Mesendoderm (in vitro differentiated cells): ENCODE measurements at regions not wholly inside any gene's neighbourhood (a gene's known extent, or its start where the extent isn't known, plus 50 kb on each side); places are given as distances from the start of the nearest gene placed in this dataset.

Experiments
- DNase-seq: peaks from one replicate; pipeline ENCODE4 v3.0.0; 2013
- H2AK5ac ChIP-seq: 2 replicates; pipeline ENCODE4 v1.6.1; 2013; ENCODE audit warnings: low read length, inconsistent platforms
- H2BK120ac ChIP-seq: 2 replicates; pipeline ENCODE4 v1.6.1; 2013; ENCODE audit warnings: low read depth, mild to moderate bottlenecking, low read length, moderate library complexity, mixed read lengths
- H2BK15ac ChIP-seq: replicated peaks from 2 replicates; pipeline ENCODE4 v1.6.1; 2013; ENCODE audit warnings: low read depth, mild to moderate bottlenecking, moderate library complexity
- H2BK5ac ChIP-seq: 2 replicates; pipeline ENCODE4 v1.6.1; 2013; ENCODE audit warnings: low read length, inconsistent platforms
- H3K18ac ChIP-seq: 2 replicates; pipeline ENCODE4 v1.6.1; 2013; ENCODE audit warnings: mild to moderate bottlenecking, low read length, mixed read lengths
- H3K23ac ChIP-seq: one replicate; pipeline ENCODE4 v1.6.1; 2013; ENCODE audit warnings: low read length
- H3K27ac ChIP-seq: 2 replicates; pipeline ENCODE4 v1.5.1; 2013; ENCODE audit warnings: low read depth, mild to moderate bottlenecking, inconsistent platforms, low read length, moderate library complexity
- H3K27me3 ChIP-seq: 2 replicates; pipeline ENCODE4 v1.6.1; 2013; ENCODE audit warnings: low read length, control low read depth, mild to moderate bottlenecking, inconsistent platforms; ENCODE audit not compliant: insufficient read depth, poor library complexity
- H3K36me3 ChIP-seq: 2 replicates; pipeline ENCODE4 v1.6.1; 2013; ENCODE audit warnings: low read length, inconsistent platforms; ENCODE audit not compliant: control insufficient read depth, insufficient read depth
- H3K4ac ChIP-seq: one replicate; pipeline ENCODE4 v1.6.1; 2013; ENCODE audit warnings: low read depth, mild to moderate bottlenecking, low read length, moderate library complexity
- H3K4me1 ChIP-seq: 2 replicates; pipeline ENCODE4 v1.6.1; 2013; ENCODE audit warnings: low read depth, low read length, inconsistent platforms; ENCODE audit not compliant: control insufficient read depth
- H3K4me2 ChIP-seq: 2 replicates; pipeline ENCODE4 v1.6.1; 2013; ENCODE audit warnings: low read length
- H3K4me3 ChIP-seq: 2 replicates; pipeline ENCODE4 v1.5.1; 2013; ENCODE audit warnings: mild to moderate bottlenecking, low read length
- H3K56ac ChIP-seq: one replicate; pipeline ENCODE4 v1.6.1; 2013; ENCODE audit warnings: low read length
- H3K79me1 ChIP-seq: 2 replicates; pipeline ENCODE4 v1.6.1; 2013; ENCODE audit warnings: low read length, inconsistent platforms
- H3K79me2 ChIP-seq: 2 replicates; pipeline ENCODE4 v1.6.1; 2013; ENCODE audit warnings: mild to moderate bottlenecking, low read length; ENCODE audit not compliant: control insufficient read depth, insufficient read depth
- H3K9ac ChIP-seq: 2 replicates; pipeline ENCODE4 v1.6.1; 2013; ENCODE audit warnings: low read length, inconsistent platforms
- H4K5ac ChIP-seq: one replicate; pipeline ENCODE4 v1.6.1; 2013; ENCODE audit warnings: low read length
- H4K8ac ChIP-seq: one replicate; pipeline ENCODE4 v1.6.1; 2013; ENCODE audit warnings: low read depth, mild to moderate bottlenecking, control low read depth, low read length, moderate library complexity
- WGBS: extraction: QIAGEN DNeasy Blood & Tissue Kit; methylation state at CpG from one replicate; pipeline ENCODE4 v1.1.7; 2013; ENCODE audit warnings: low lambda C conversion rate, missing lambda C conversion rate; ENCODE audit not compliant: insufficient coverage; ENCODE audit errors: extremely low coverage; 5-methylcytosine and 5-hydroxymethylcytosine counted together

DNA sequence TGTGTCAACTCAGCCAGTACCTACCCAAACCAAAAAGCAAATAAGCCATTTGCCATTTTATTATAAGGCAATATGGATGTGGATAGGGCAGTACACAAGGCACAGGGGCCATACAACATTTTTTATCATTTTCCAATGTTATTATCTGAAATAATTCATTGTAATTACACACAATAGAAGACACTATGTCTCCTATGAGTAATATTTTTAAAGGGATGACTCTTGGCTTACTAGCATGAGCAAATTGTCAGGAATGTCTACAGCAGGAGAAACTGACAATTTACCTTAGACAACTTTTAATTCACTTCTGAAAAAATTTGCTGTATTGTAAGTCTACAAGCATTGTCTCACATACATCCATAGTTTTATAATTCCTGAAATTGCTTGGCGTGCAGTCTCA lies 1193.9 kb upstream of the CELF4 start:
- DNase-seq: no peak
- Histone ChIP-seq H4K8ac (no peak overlapping the region), H3K4me2 (no peak overlapping the region), H2BK120ac (no peak overlapping the region), H3K9ac (no peak overlapping the region), H3K79me2 (no peaks in the 10 kb centered on the region), H3K4me1 (no peaks in the 10 kb centered on the region), H3K36me3 (no peaks in the 10 kb centered on the region), H2BK15ac (no peak overlapping the region), H2BK5ac (no peak overlapping the region), H3K27ac (no peak overlapping the region), H3K4me3 (no peak overlapping the region), H2AK5ac (no peak overlapping the region), H4K5ac (no peak overlapping the region), H3K79me1 (no peaks in the 10 kb centered on the region), H3K27me3 (no peaks in the 10 kb centered on the region), H3K23ac (no peak overlapping the region), H3K4ac (no peak overlapping the region), H3K56ac (no peak overlapping the region), H3K18ac (no peak overlapping the region)
- WGBS: no CpG with 5 or more reads among the region's 1 CpG

DNA sequence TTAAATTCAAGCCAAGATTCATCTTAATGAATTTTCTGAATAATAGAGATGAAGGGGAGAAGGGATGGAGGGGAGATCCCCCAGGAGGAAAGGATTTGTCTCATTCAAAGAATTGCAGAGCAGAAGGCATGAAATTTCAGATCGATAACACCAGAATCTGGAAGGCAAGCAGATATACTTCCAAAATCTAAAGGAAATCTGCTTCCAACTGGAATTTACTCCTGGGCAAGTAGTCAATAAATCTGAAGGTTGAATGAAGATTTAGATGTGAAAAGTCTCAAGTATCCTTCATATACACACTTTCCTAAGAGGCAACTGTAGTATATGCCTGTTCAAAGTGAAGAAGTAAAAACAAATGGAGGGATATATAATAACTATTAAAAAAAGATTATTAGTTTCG lies 1190.8 kb upstream of the CELF4 start:
- H3K4me1 ChIP-seq: no peaks in the 10 kb centered on the region
- H3K4me3 ChIP-seq: no peak overlapping the region
- no peak for DNase-seq
- H3K18ac ChIP-seq: no peak overlapping the region
- H3K79me2 ChIP-seq: no peaks in the 10 kb centered on the region
- no peaks in the 10 kb centered on the region for H3K36me3 ChIP-seq
- H4K5ac ChIP-seq: no peak overlapping the region
- no peak overlapping the region for H3K9ac ChIP-seq
- no peak overlapping the region for H3K4ac ChIP-seq
- H4K8ac ChIP-seq: no peak overlapping the region
- H2BK15ac ChIP-seq: no peak overlapping the region
- WGBS: no CpG with 5 or more reads among the region's 2 CpGs
- H3K4me2 ChIP-seq: no peak overlapping the region
- H3K56ac ChIP-seq: no peak overlapping the region
- no peaks in the 10 kb centered on the region for H3K27me3 ChIP-seq
- no peak overlapping the region for H3K27ac ChIP-seq
- no peak overlapping the region for H2BK5ac ChIP-seq
- no peaks in the 10 kb centered on the region for H3K79me1 ChIP-seq
- no peak overlapping the region for H3K23ac ChIP-seq
- H2AK5ac ChIP-seq: no peak overlapping the region
- H2BK120ac ChIP-seq: no peak overlapping the region

DNA sequence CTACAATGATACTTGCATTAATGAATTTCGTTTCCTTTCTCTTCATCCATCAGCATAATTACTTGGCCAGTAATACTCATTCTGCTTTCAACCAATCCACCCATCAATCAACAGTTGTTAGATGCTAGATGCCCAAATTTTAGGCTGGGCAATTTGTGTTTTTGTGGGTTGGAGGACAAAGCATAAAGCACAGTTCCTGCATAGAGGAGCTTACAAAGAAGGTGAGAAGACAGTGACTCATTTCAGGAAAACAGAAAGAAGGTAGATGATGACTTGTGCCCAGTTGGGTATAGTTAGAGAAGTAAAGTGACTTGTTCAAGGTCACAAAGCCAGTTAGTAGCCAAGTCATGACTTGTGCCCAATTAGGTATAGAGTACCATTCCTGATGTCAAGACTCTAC lies 1186.8 kb upstream of the CELF4 start:
- Histone ChIP-seq H3K9ac (no peak overlapping the region), H2BK15ac (no peak overlapping the region), H2BK5ac (no peak overlapping the region), H3K4me2 (no peak overlapping the region), H3K18ac (no peak overlapping the region), H3K4ac (no peak overlapping the region), H3K79me1 (no peaks in the 10 kb centered on the region), H3K36me3 (no peaks in the 10 kb centered on the region), H4K8ac (no peak overlapping the region), H2BK120ac (no peak overlapping the region), H4K5ac (no peak overlapping the region), H3K23ac (no peak overlapping the region), H3K27ac (no peak overlapping the region), H3K27me3 (no peaks in the 10 kb centered on the region), H3K79me2 (no peaks in the 10 kb centered on the region), H3K56ac (no peak overlapping the region), H3K4me1 (no peaks in the 10 kb centered on the region), H2AK5ac (no peak overlapping the region), H3K4me3 (no peak overlapping the region)
- no peak for DNase-seq
- WGBS: no CpG with 5 or more reads among the region's 1 CpG

DNA sequence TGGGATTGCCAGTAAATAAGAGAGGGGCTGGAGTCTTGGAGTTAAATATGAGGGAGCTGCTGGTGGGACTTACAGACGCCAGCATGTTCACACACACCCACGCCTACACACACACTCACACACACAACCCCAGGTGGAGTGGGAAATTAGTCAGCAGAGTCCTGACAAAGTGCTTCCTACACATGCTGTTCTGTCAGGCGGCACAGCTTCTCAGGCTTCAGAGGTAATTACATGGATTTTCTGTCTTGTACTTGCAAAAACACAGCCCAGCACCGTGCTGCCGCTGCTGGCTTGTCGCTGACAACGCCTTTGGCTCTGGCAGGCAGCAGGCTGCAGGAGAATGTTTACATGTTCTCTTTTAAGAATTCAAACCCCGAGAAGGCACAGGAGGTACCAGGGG lies 1186.3 kb upstream of the CELF4 start:
- Histone ChIP-seq H3K18ac (no peak overlapping the region), H3K56ac (no peak overlapping the region), H3K27me3 (no peaks in the 10 kb centered on the region), H2BK15ac (no peak overlapping the region), H3K4me2 (no peak overlapping the region), H3K9ac (no peak overlapping the region), H4K5ac (no peak overlapping the region), H3K4me3 (no peak overlapping the region), H3K27ac (no peak overlapping the region), H3K79me1 (no peaks in the 10 kb centered on the region), H2AK5ac (no peak overlapping the region), H3K4me1 (no peaks in the 10 kb centered on the region), H2BK120ac (no peak overlapping the region), H3K23ac (no peak overlapping the region), H3K79me2 (no peaks in the 10 kb centered on the region), H4K8ac (no peak overlapping the region), H3K36me3 (no peaks in the 10 kb centered on the region), H3K4ac (no peak overlapping the region), H2BK5ac (no peak overlapping the region)
- no peak for DNase-seq
- WGBS: no CpG with 5 or more reads among the region's 8 CpGs

DNA sequence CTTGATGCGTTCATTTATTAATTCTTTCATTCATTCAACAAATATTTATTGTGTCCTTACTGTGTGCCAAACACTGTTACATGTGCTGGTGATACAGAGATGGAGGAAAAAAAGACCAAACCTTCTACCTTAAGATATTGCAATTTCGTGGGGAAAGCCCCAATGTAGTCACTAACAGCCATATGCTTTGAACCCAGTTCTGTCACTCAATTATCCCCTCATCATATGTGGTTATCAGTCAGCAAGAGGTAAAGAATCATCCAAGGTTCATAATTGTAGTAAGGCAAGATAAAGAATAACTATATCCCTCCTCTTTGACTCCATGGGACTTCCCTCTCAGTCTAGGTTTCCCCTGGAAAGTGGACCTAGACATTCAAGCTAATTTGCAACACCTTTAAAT lies 1185.6 kb upstream of the CELF4 start:
- Histone ChIP-seq H3K27me3 (no peaks in the 10 kb centered on the region), H4K8ac (no peak overlapping the region), H3K4me2 (no peak overlapping the region), H3K27ac (no peak overlapping the region), H4K5ac (no peak overlapping the region), H3K4ac (no peak overlapping the region), H3K9ac (no peak overlapping the region), H3K79me1 (no peaks in the 10 kb centered on the region), H3K18ac (no peak overlapping the region), H3K4me1 (no peaks in the 10 kb centered on the region), H3K36me3 (no peaks in the 10 kb centered on the region), H2BK120ac (no peak overlapping the region), H3K23ac (no peak overlapping the region), H3K79me2 (no peaks in the 10 kb centered on the region), H3K56ac (no peak overlapping the region), H2BK5ac (no peak overlapping the region), H3K4me3 (no peak overlapping the region), H2BK15ac (no peak overlapping the region), H2AK5ac (no peak overlapping the region)
- DNase-seq: no peak
- no CpG with 5 or more reads among the region's 2 CpGs for WGBS

DNA sequence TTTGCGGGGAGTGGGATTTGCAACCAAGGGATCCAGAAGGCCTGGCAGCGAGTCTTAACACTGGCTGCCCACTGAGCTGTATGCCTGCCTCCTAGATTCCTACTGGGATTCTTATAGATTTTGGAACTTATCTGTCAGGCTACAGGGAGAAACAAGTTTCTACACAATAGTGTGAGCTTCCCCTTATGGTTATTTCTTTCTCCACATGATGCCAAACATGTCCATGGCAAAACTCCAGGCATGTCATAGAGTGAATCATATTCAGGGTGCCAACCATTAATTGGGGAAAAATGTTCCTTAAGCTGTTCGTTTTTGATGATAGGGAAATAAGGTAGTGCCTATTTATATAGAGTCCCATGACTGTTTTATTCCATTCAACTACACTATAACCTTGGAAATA lies 1185.2 kb upstream of the CELF4 start:
- no peaks in the 10 kb centered on the region for H3K4me1 ChIP-seq
- H3K36me3 ChIP-seq: no peaks in the 10 kb centered on the region
- no peak overlapping the region for H4K8ac ChIP-seq
- no peak overlapping the region for H3K4me2 ChIP-seq
- H3K18ac ChIP-seq: no peak overlapping the region
- H4K5ac ChIP-seq: no peak overlapping the region
- H3K23ac ChIP-seq: no peak overlapping the region
- H3K79me2 ChIP-seq: no peaks in the 10 kb centered on the region
- no peak for DNase-seq
- H3K79me1 ChIP-seq: no peaks in the 10 kb centered on the region
- no peaks in the 10 kb centered on the region for H3K27me3 ChIP-seq
- H2BK5ac ChIP-seq: no peak overlapping the region
- no peak overlapping the region for H2BK120ac ChIP-seq
- H2BK15ac ChIP-seq: no peak overlapping the region
- no CpG with 5 or more reads among the region's 3 CpGs for WGBS
- H3K27ac ChIP-seq: no peak overlapping the region
- no peak overlapping the region for H3K56ac ChIP-seq
- H3K4ac ChIP-seq: no peak overlapping the region
- H3K9ac ChIP-seq: no peak overlapping the region
- H3K4me3 ChIP-seq: no peak overlapping the region
- no peak overlapping the region for H2AK5ac ChIP-seq
